Mesendoderm (in vitro differentiated cells): ENCODE measurements at regions not wholly inside any gene's neighbourhood (a gene's known extent, or its start where the extent isn't known, plus 50 kb on each side); places are given as distances from the start of the nearest gene placed in this dataset.

Experiments used
- DNase-seq: peaks from one replicate; pipeline ENCODE4 v3.0.0; 2013
- H2AK5ac ChIP-seq: 2 replicates; pipeline ENCODE4 v1.6.1; 2013; ENCODE audit warnings: low read length, inconsistent platforms
- H2BK120ac ChIP-seq: 2 replicates; pipeline ENCODE4 v1.6.1; 2013; ENCODE audit warnings: low read depth, mild to moderate bottlenecking, low read length, moderate library complexity, mixed read lengths
- H2BK15ac ChIP-seq: replicated peaks from 2 replicates; pipeline ENCODE4 v1.6.1; 2013; ENCODE audit warnings: low read depth, mild to moderate bottlenecking, moderate library complexity
- H2BK5ac ChIP-seq: 2 replicates; pipeline ENCODE4 v1.6.1; 2013; ENCODE audit warnings: low read length, inconsistent platforms
- H3K18ac ChIP-seq: 2 replicates; pipeline ENCODE4 v1.6.1; 2013; ENCODE audit warnings: mild to moderate bottlenecking, low read length, mixed read lengths
- H3K23ac ChIP-seq: one replicate; pipeline ENCODE4 v1.6.1; 2013; ENCODE audit warnings: low read length
- H3K27ac ChIP-seq: 2 replicates; pipeline ENCODE4 v1.5.1; 2013; ENCODE audit warnings: low read depth, mild to moderate bottlenecking, inconsistent platforms, low read length, moderate library complexity
- H3K27me3 ChIP-seq: 2 replicates; pipeline ENCODE4 v1.6.1; 2013; ENCODE audit warnings: low read length, control low read depth, mild to moderate bottlenecking, inconsistent platforms; ENCODE audit not compliant: insufficient read depth, poor library complexity
- H3K36me3 ChIP-seq: 2 replicates; pipeline ENCODE4 v1.6.1; 2013; ENCODE audit warnings: low read length, inconsistent platforms; ENCODE audit not compliant: control insufficient read depth, insufficient read depth
- H3K4ac ChIP-seq: one replicate; pipeline ENCODE4 v1.6.1; 2013; ENCODE audit warnings: low read depth, mild to moderate bottlenecking, low read length, moderate library complexity
- H3K4me1 ChIP-seq: 2 replicates; pipeline ENCODE4 v1.6.1; 2013; ENCODE audit warnings: low read depth, low read length, inconsistent platforms; ENCODE audit not compliant: control insufficient read depth
- H3K4me2 ChIP-seq: 2 replicates; pipeline ENCODE4 v1.6.1; 2013; ENCODE audit warnings: low read length
- H3K4me3 ChIP-seq: 2 replicates; pipeline ENCODE4 v1.5.1; 2013; ENCODE audit warnings: mild to moderate bottlenecking, low read length
- H3K56ac ChIP-seq: one replicate; pipeline ENCODE4 v1.6.1; 2013; ENCODE audit warnings: low read length
- H3K79me1 ChIP-seq: 2 replicates; pipeline ENCODE4 v1.6.1; 2013; ENCODE audit warnings: low read length, inconsistent platforms
- H3K79me2 ChIP-seq: 2 replicates; pipeline ENCODE4 v1.6.1; 2013; ENCODE audit warnings: mild to moderate bottlenecking, low read length; ENCODE audit not compliant: control insufficient read depth, insufficient read depth
- H3K9ac ChIP-seq: 2 replicates; pipeline ENCODE4 v1.6.1; 2013; ENCODE audit warnings: low read length, inconsistent platforms
- H4K5ac ChIP-seq: one replicate; pipeline ENCODE4 v1.6.1; 2013; ENCODE audit warnings: low read length
- H4K8ac ChIP-seq: one replicate; pipeline ENCODE4 v1.6.1; 2013; ENCODE audit warnings: low read depth, mild to moderate bottlenecking, control low read depth, low read length, moderate library complexity
- WGBS: extraction: QIAGEN DNeasy Blood & Tissue Kit; methylation state at CpG from one replicate; pipeline ENCODE4 v1.1.7; 2013; ENCODE audit warnings: low lambda C conversion rate, missing lambda C conversion rate; ENCODE audit not compliant: insufficient coverage; ENCODE audit errors: extremely low coverage; 5-methylcytosine and 5-hydroxymethylcytosine counted together

DNA sequence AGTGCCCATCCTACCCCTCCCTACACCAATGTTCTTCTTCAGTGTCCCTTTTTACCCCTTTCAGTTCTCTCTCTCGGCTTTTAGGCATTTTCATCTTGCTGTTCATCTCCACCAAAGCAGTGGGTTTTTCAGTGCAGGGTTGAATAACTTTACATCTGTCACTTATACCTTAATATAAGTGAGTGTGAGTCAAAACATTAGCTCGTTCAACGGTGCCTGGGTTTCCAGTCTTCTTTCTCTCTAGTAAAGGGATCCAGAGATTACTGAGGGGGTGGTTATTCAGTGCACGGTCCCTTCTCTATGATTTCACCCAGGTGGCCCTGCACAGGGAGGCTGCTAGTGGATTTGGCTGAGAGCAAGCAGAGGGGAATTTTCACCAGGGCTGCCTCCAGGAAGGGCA is 210.6 kb upstream of the CDH5 start:
- Histone ChIP-seq H2BK15ac (no peak overlapping the region), H3K18ac (no peak overlapping the region), H3K27me3 (no peaks in the 10 kb centered on the region), H3K4ac (no peak overlapping the region), H2AK5ac (no peak overlapping the region), H4K5ac (no peak overlapping the region), H3K79me2 (no peaks in the 10 kb centered on the region), H2BK5ac (no peak overlapping the region), H3K36me3 (no peaks in the 10 kb centered on the region), H2BK120ac (no peak overlapping the region), H3K23ac (no peak overlapping the region), H3K4me3 (no peak overlapping the region), H3K4me2 (no peak overlapping the region), H4K8ac (no peak overlapping the region), H3K27ac (no peak overlapping the region), H3K9ac (no peak overlapping the region), H3K79me1 (no peaks in the 10 kb centered on the region), H3K56ac (no peak overlapping the region), H3K4me1 (no peaks in the 10 kb centered on the region)
- no peak for DNase-seq
- WGBS, result no CpG with 5 or more reads among the region's 4 CpGs

- Histone ChIP-seq H3K79me1 (no peaks in the 10 kb centered on the region), H3K4me2 (no peak overlapping the region), H3K23ac (no peak overlapping the region), H2BK120ac (no peak overlapping the region), H3K27ac (no peak overlapping the region), H3K9ac (no peak overlapping the region), H3K4me3 (no peak overlapping the region), H3K27me3 (no peaks in the 10 kb centered on the region), H3K18ac (no peak overlapping the region), H2BK15ac (no peak overlapping the region), H2AK5ac (no peak overlapping the region), H3K36me3 (no peaks in the 10 kb centered on the region), H3K4ac (no peak overlapping the region), H4K5ac (no peak overlapping the region), H3K4me1 (no peaks in the 10 kb centered on the region), H4K8ac (no peak overlapping the region), H3K56ac (no peak overlapping the region), H2BK5ac (no peak overlapping the region), H3K79me2 (no peaks in the 10 kb centered on the region)
- DNase-seq, result peak; percentile 34
- WGBS, result no CpG with 5 or more reads among the region's 8 CpGs
These were observed 211.7 kb upstream of the CDH5 start for GRCh38 chr16:66154801-66155200.

DNA sequence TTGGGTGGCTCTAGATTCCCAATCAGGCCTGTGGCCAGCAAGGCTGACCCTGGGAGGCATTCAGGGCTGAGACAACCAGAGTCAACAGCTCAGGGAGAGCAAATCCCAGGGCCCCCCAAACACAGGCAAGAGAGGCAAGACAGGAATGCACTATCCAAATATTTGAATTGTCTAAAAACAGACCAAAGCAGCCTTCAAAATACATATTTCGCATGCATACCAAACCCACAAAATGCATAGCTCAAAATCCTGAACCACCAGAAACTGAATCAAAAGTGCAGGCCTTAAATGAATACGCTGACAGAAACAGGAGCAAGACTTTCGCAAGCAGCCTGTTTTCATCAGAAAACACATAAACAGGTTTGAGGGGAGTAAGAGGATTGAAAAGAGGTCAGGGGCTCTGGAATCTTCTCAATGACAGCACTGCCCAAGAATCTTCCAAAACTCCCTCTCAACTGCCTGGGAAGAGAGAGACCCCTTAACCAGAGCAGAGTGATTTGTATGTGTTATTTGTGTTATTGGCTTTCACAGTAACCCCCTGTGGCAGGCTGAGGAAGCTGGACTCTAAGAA is 213.6 kb upstream of the CDH5 start:
- no peaks in the 10 kb centered on the region for H3K36me3 ChIP-seq
- no peaks in the 10 kb centered on the region for H3K79me2 ChIP-seq
- no peaks in the 10 kb centered on the region for H3K79me1 ChIP-seq
- H3K9ac ChIP-seq, result no peak overlapping the region
- no peak overlapping the region for H2AK5ac ChIP-seq
- no peak overlapping the region for H3K4me3 ChIP-seq
- H2BK5ac ChIP-seq, result no peak overlapping the region
- H2BK120ac ChIP-seq, result no peak overlapping the region
- H3K56ac ChIP-seq, result no peak overlapping the region
- H3K23ac ChIP-seq, result no peak overlapping the region
- no peak overlapping the region for H4K5ac ChIP-seq
- H2BK15ac ChIP-seq, result no peak overlapping the region
- no peak overlapping the region for H3K27ac ChIP-seq
- no peak for DNase-seq
- no peaks in the 10 kb centered on the region for H3K27me3 ChIP-seq
- H4K8ac ChIP-seq, result no peak overlapping the region
- no peak overlapping the region for H3K18ac ChIP-seq
- no peaks in the 10 kb centered on the region for H3K4me1 ChIP-seq
- no peak overlapping the region for H3K4ac ChIP-seq
- no CpG with 5 or more reads among the region's 3 CpGs for WGBS
- H3K4me2 ChIP-seq, result no peak overlapping the region

DNA sequence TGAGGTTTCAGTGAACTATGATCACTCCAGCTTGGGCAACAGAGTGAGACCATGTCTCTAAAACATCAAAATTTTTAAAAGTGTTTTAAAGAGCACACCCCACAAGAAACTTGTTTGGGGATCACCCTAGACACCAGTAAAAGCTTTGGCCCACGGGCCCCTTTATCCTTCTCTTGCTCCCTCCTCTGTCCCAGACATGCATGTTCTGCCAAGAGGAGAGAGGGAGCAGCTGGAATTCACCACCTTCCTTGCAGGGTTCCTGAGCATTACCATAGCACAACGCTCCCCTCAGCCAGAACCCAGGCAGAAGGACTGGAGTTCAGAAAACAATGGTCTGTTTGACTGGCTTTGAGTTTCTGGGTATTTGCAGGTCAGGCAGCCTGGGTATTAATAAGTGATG is 214.3 kb upstream of the CDH5 start:
- Histone ChIP-seq H3K27me3 (no peaks in the 10 kb centered on the region), H2BK15ac (no peak overlapping the region), H2AK5ac (no peak overlapping the region), H3K18ac (no peak overlapping the region), H3K27ac (no peak overlapping the region), H3K36me3 (no peaks in the 10 kb centered on the region), H3K23ac (no peak overlapping the region), H3K4me2 (no peak overlapping the region), H3K4me1 (no peaks in the 10 kb centered on the region), H3K56ac (no peak overlapping the region), H3K79me2 (no peaks in the 10 kb centered on the region), H4K5ac (no peak overlapping the region), H3K79me1 (no peaks in the 10 kb centered on the region), H3K9ac (no peak overlapping the region), H3K4me3 (no peak overlapping the region), H3K4ac (no peak overlapping the region), H4K8ac (no peak overlapping the region), H2BK120ac (no peak overlapping the region), H2BK5ac (no peak overlapping the region)
- no CpG with 5 or more reads among the region's 2 CpGs for WGBS
- DNase-seq, result no peak

DNA sequence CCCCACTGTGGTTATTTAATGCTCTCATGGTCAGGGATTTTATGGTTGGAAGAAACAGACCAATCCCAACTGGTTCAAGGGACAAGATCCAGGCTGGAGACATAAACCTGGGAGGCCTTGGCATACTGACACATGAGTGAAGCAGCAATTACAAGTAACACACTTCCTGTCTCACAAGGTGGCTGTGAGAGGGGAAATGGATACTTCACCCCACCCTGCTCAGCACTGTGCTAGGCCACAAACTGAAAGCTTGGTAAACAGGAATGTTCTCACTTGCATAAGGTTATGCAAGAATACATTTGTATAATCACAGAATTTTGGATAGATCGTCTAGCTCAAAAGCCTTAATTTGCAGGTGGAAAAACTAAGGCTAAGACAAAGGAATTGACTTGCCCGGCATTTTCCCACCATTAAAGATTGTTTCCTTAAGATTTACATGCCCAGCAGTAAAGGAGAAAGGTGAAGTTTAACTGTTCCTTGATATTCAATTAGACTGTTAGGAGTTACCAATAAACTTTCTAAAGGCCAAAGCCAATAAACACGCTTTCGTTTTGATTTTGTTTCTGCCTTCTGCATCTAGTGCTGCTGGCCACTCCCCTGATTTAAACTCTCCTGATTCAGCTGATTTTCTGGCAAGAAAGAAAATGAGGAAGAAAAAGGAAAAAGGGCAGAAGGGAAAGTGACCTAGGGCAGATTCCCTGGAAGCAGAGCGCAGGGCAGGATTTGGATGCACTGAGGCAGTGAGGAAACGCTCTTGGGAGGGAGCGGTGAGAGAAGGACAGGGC is 215.6 kb upstream of the CDH5 start:
- Histone ChIP-seq H3K27me3 (no peaks in the 10 kb centered on the region), H3K4me3 (no peak overlapping the region), H3K4ac (no peak overlapping the region), H3K23ac (no peak overlapping the region), H3K79me1 (no peaks in the 10 kb centered on the region), H2BK120ac (no peak overlapping the region), H2BK5ac (no peak overlapping the region), H2BK15ac (no peak overlapping the region), H4K5ac (no peak overlapping the region), H3K36me3 (no peaks in the 10 kb centered on the region), H3K9ac (no peak overlapping the region), H3K4me1 (no peaks in the 10 kb centered on the region), H3K18ac (no peak overlapping the region), H4K8ac (no peak overlapping the region), H3K4me2 (no peak overlapping the region), H2AK5ac (no peak overlapping the region), H3K56ac (no peak overlapping the region), H3K27ac (no peak overlapping the region), H3K79me2 (no peaks in the 10 kb centered on the region)
- no peak for DNase-seq
- no CpG with 5 or more reads among the region's 7 CpGs for WGBS

GRCh38 chr16:66147291-66147690 is 219.2 kb upstream of the CDH5 start:
- no peak overlapping the region for H3K9ac ChIP-seq
- no peak overlapping the region for H2BK120ac ChIP-seq
- DNase-seq, result no peak
- no peak overlapping the region for H3K4me3 ChIP-seq
- no peak overlapping the region for H2BK5ac ChIP-seq
- no peak overlapping the region for H2AK5ac ChIP-seq
- H3K4me1 ChIP-seq, result no peaks in the 10 kb centered on the region
- no peak overlapping the region for H3K18ac ChIP-seq
- no peak overlapping the region for H3K4ac ChIP-seq
- WGBS, result no CpG with 5 or more reads among the region's 6 CpGs
- H3K79me2 ChIP-seq, result no peaks in the 10 kb centered on the region
- H3K27me3 ChIP-seq, result no peaks in the 10 kb centered on the region
- no peak overlapping the region for H3K56ac ChIP-seq
- no peak overlapping the region for H3K4me2 ChIP-seq
- H2BK15ac ChIP-seq, result no peak overlapping the region
- no peak overlapping the region for H4K8ac ChIP-seq
- no peaks in the 10 kb centered on the region for H3K36me3 ChIP-seq
- H4K5ac ChIP-seq, result no peak overlapping the region
- H3K23ac ChIP-seq, result no peak overlapping the region
- no peaks in the 10 kb centered on the region for H3K79me1 ChIP-seq
- H3K27ac ChIP-seq, result no peak overlapping the region
